ENCODE measurements at regions not wholly inside any gene's neighbourhood (a gene's known extent, or its start where the extent isn't known, plus 50 kb on each side); places are given as distances from the start of the nearest gene placed in this dataset.

DNA sequence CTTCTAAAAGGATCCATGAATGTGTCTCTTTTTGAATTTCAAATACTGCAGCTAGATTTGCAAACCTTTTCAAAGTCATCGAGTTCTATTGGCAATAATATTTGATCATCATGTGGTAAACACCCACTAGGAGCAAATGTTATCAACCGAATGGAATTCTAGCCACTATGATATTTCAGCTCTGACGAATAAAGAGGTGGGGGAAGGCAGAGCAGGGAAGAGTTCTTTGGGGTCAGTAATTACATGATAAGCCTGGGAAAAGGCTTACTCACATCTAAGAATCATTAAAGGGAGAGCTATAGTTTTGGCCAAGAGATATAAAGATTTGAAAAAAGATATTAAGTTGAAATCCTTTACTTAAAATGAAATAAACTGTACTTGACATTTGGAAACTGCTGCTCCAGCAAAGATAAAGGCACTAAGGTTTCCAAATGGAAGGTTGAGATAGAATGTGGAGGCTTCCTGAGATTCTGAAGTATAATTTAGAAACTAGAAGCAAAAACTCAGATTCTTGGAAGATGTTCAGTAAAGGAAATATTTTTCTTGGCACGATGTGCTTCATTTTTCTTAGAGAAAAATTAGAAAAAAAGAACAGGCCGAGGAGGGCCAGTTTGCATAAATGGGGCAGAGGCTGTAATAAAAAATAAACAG lies 104.7 kb upstream of the ARHGAP28 start:
- Histone ChIP-seq H3K9me3 (ENCODE audit: control insufficient read depth, low read depth, low read length) (no peaks in the 10 kb centered on the region), H3K4me1 (ENCODE audit: control insufficient read depth, extremely low read depth, insufficient read depth, low read length) (peaks cover 9% of the 10 kb centered on the region), H3K79me2 (ENCODE audit: control insufficient read depth, insufficient read depth, low read length) (no peaks in the 10 kb centered on the region), H3K27me3 (ENCODE audit: control insufficient read depth, extremely low read depth, insufficient read depth, low read length) (peaks cover 2% of the 10 kb centered on the region), H3K4me2 (ENCODE audit: control insufficient read depth, extremely low read depth, insufficient read depth, low read depth, low read length) (peak overlapping the region; percentile 46), H3K4me3 (ENCODE audit: control insufficient read depth in 2 of 3, extremely low read depth in 1 of 3, insufficient read depth in 2 of 3, low read depth in 1 of 3, low read length in 3 of 3) (no peak overlapping the region), H3K36me3 (ENCODE audit: control insufficient read depth in 2 of 2, extremely low read depth in 1 of 2, insufficient read depth in 2 of 2, low read length in 2 of 2) (no peaks in the 10 kb centered on the region), H2AFZ (ENCODE audit: control insufficient read depth, low read length) (no peak overlapping the region), H4K20me1 (ENCODE audit: control insufficient read depth, extremely low read depth, insufficient read depth, low read length) (no peaks in the 10 kb centered on the region), H3K9me1 (ENCODE audit: control insufficient read depth, extremely low read depth, insufficient read depth, low read length) (no peaks in the 10 kb centered on the region), H3K9ac (ENCODE audit: control insufficient read depth, extremely low read depth, insufficient read depth, low read length) (no peak overlapping the region), H3K27ac (ENCODE audit: control insufficient read depth, insufficient read depth, low read length) (peak overlapping the region; percentile 10)
- DNase-seq (ENCODE audit: low read depth, low spot score) (no peak), FAIRE-seq (no peak)
- dilution Hi-C loops (cut with MboI; ENCODE audit: extremely low pct_ligation_motif_present, low sequenced_read_pairs): no loop called here
- no peak for TF ChIP-seq EZH2 (IDR thresholded peaks at IDR 0.05; ENCODE audit: low read length)
- TF ChIP-seq, protein P1, sequence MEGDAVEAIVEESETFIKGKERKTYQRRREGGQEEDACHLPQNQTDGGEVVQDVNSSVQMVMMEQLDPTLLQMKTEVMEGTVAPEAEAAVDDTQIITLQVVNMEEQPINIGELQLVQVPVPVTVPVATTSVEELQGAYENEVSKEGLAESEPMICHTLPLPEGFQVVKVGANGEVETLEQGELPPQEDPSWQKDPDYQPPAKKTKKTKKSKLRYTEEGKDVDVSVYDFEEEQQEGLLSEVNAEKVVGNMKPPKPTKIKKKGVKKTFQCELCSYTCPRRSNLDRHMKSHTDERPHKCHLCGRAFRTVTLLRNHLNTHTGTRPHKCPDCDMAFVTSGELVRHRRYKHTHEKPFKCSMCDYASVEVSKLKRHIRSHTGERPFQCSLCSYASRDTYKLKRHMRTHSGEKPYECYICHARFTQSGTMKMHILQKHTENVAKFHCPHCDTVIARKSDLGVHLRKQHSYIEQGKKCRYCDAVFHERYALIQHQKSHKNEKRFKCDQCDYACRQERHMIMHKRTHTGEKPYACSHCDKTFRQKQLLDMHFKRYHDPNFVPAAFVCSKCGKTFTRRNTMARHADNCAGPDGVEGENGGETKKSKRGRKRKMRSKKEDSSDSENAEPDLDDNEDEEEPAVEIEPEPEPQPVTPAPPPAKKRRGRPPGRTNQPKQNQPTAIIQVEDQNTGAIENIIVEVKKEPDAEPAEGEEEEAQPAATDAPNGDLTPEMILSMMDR (optimal IDR thresholded peaks at IDR 0.05 in 1 of 3, IDR thresholded peaks at IDR 0.05 in 1 of 3, conservative IDR thresholded peaks at IDR 0.05 in 1 of 3; ENCODE audit: extremely low read depth in 1 of 3, insufficient read depth in 2 of 3, low read length in 3 of 3): no peak

DNA sequence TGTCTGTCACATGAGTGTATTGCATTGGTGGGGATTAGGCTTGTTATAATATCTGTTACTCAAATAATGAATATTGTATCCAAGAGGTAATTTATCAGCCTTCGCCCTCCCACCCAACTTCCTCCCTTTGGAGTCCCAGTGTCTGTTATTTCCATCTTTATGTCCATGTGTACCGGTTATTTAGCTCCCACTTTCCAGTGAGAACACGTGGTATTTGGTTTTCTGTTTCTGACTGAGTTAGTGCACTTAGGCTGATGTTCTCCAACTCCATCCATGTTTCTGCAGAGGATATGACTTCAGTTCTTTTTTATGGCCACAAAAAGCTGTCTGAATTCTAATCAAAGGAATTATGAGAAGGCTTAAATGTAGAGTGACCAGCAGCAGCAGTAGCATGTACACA lies 104.0 kb upstream of the ARHGAP28 start:
- no peak overlapping the region for H3K27ac ChIP-seq (ENCODE audit: control insufficient read depth, insufficient read depth, low read length)

More for the DNA sequence above, 104.0 kb upstream of the ARHGAP28 start:
- peaks cover 9% of the 10 kb centered on the region for H3K4me1 ChIP-seq (ENCODE audit: control insufficient read depth, extremely low read depth, insufficient read depth, low read length)
- H2AFZ ChIP-seq (ENCODE audit: control insufficient read depth, low read length): no peak overlapping the region
- FAIRE-seq: no peak
- dilution Hi-C loops (cut with MboI; ENCODE audit: extremely low pct_ligation_motif_present, low sequenced_read_pairs): no loop called here
- H3K4me3 ChIP-seq (ENCODE audit: control insufficient read depth in 2 of 3, extremely low read depth in 1 of 3, insufficient read depth in 2 of 3, low read depth in 1 of 3, low read length in 3 of 3): no peak overlapping the region
- H3K4me2 ChIP-seq (ENCODE audit: control insufficient read depth, extremely low read depth, insufficient read depth, low read depth, low read length): no peak overlapping the region
- no peak overlapping the region for H3K9ac ChIP-seq (ENCODE audit: control insufficient read depth, extremely low read depth, insufficient read depth, low read length)
- peaks cover 2% of the 10 kb centered on the region for H3K27me3 ChIP-seq (ENCODE audit: control insufficient read depth, extremely low read depth, insufficient read depth, low read length)
- H3K79me2 ChIP-seq (ENCODE audit: control insufficient read depth, insufficient read depth, low read length): no peaks in the 10 kb centered on the region
- TF ChIP-seq EZH2 (IDR thresholded peaks at IDR 0.05; ENCODE audit: low read length): no peak
- TF ChIP-seq, protein P1 (optimal IDR thresholded peaks at IDR 0.05 in 1 of 3, IDR thresholded peaks at IDR 0.05 in 1 of 3, conservative IDR thresholded peaks at IDR 0.05 in 1 of 3; ENCODE audit: extremely low read depth in 1 of 3, insufficient read depth in 2 of 3, low read length in 3 of 3): no peak
- no peaks in the 10 kb centered on the region for H4K20me1 ChIP-seq (ENCODE audit: control insufficient read depth, extremely low read depth, insufficient read depth, low read length)
- no peaks in the 10 kb centered on the region for H3K9me3 ChIP-seq (ENCODE audit: control insufficient read depth, low read depth, low read length)
- no peaks in the 10 kb centered on the region for H3K9me1 ChIP-seq (ENCODE audit: control insufficient read depth, extremely low read depth, insufficient read depth, low read length)
- no peaks in the 10 kb centered on the region for H3K36me3 ChIP-seq (ENCODE audit: control insufficient read depth in 2 of 2, extremely low read depth in 1 of 2, insufficient read depth in 2 of 2, low read length in 2 of 2)
- DNase-seq (ENCODE audit: low read depth, low spot score): no peak
